ENCODE measurements at regions not wholly inside any gene's neighbourhood (a gene's known extent, or its start where the extent isn't known, plus 50 kb on each side); places are given as distances from the start of the nearest gene placed in this dataset.

- TF ChIP-seq, protein P1, sequence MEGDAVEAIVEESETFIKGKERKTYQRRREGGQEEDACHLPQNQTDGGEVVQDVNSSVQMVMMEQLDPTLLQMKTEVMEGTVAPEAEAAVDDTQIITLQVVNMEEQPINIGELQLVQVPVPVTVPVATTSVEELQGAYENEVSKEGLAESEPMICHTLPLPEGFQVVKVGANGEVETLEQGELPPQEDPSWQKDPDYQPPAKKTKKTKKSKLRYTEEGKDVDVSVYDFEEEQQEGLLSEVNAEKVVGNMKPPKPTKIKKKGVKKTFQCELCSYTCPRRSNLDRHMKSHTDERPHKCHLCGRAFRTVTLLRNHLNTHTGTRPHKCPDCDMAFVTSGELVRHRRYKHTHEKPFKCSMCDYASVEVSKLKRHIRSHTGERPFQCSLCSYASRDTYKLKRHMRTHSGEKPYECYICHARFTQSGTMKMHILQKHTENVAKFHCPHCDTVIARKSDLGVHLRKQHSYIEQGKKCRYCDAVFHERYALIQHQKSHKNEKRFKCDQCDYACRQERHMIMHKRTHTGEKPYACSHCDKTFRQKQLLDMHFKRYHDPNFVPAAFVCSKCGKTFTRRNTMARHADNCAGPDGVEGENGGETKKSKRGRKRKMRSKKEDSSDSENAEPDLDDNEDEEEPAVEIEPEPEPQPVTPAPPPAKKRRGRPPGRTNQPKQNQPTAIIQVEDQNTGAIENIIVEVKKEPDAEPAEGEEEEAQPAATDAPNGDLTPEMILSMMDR (IDR thresholded peaks at IDR 0.05): no peak
- no peak for TF ChIP-seq POLR2A (IDR thresholded peaks at IDR 0.05)
These were observed 120.0 kb upstream of the SEL1L start for GRCh38 chr14:81653626-81654025.

Data from upper lobe of left lung (tissue), 4 donors.